Pancreas (tissue), 10 donors: ENCODE measurements at regions not wholly inside any gene's neighbourhood (a gene's known extent, or its start where the extent isn't known, plus 50 kb on each side); places are given as distances from the start of the nearest gene placed in this dataset.

Experiments used
- ATAC-seq, 4 donors: fragments of 200-7000 bp; cut with Tn5 transposase; one replicate each; pipeline versions ENCODE4 v1.8.0 to v1.9.1; 2020; ENCODE audit warnings: mild to moderate bottlenecking in 4 of 4, moderate library complexity in 4 of 4
- DNase-seq, 6 donors: peaks; one replicate each; pipeline ENCODE4 v3.0.0-alpha.2; 2020
- FAIRE-seq: peaks from 2 replicates; lab custom pipeline; 2012; peaks lifted over from hg19 to GRCh38; lab: Jason Lieb, UNC
- H3K27ac ChIP-seq, 4 donors: fragments of 200-600 bp; sonication (generic); 1 replicate in 3 of 4; 2 replicates in 1 of 4; pipeline versions ENCODE4 v1.5.0 to v1.8.0; 2020
- H3K27me3 ChIP-seq, 4 donors: fragments of 200-600 bp; one replicate each; pipeline ENCODE4 v1.8.0; 2021
- H3K36me3 ChIP-seq, 3 donors: fragments of 200-600 bp; sonication (generic) in 1 of 3; one replicate each; pipeline versions ENCODE4 v1.5.0 to v1.8.0; 2020 to 2021
- H3K4me1 ChIP-seq, 3 donors: fragments of 200-600 bp; one replicate each; pipeline ENCODE4 v1.8.0; 2021
- H3K4me3 ChIP-seq, 4 donors: fragments of 200-600 bp; sonication (generic) in 2 of 4; one replicate each; pipeline versions ENCODE4 v1.5.0 to v1.8.0; 2020 to 2021
- H3K9me3 ChIP-seq, 4 donors: fragments of 200-600 bp; one replicate each; pipeline ENCODE4 v1.8.0; 2021
- WGBS, 2 donors: extraction: QIAGEN DNeasy Blood & Tissue Kit; methylation state at CpG; one replicate each; pipeline ENCODE4 v1.1.7; 2013; 5-methylcytosine and 5-hydroxymethylcytosine counted together
- intact Hi-C, 3 donors: fragments of 100-400 bp; cut with DNase I; formaldehyde crosslinking; loops; one replicate each; pipeline versions ENCODE4 v1.11.1 to v1.14.2; 2022
- TF ChIP-seq, protein P1 (sequence below), 4 donors: fragments of 200-600 bp; sonication (generic) in 3 of 4; IDR thresholded peaks; one replicate each; pipeline versions ENCODE4 v1.5.0 to v1.8.0; 2021; ENCODE audit warnings: antibody characterized with exemption in 4 of 4
- donor health status: healthy with polysubstance abuse.
- donor health status: DM: no; HTN: no; CAD: no; lungs with moderate emphysema.
- donor health status: DM: no; HTN: no; CAD: no.
- donor health status: control.
- donor health status: control.
- donor health status: Bipolar disorder and iron deficiency.
- donor health status: DM: yes; HTN: yes; CAD: no.
- donor health status: DM: no; HTN: no; CAD: no.
- donor health status: DM: no; HTN: no; CAD: no.
- donor health status: DM: yes; HTN: yes; CAD: no.

DNA sequence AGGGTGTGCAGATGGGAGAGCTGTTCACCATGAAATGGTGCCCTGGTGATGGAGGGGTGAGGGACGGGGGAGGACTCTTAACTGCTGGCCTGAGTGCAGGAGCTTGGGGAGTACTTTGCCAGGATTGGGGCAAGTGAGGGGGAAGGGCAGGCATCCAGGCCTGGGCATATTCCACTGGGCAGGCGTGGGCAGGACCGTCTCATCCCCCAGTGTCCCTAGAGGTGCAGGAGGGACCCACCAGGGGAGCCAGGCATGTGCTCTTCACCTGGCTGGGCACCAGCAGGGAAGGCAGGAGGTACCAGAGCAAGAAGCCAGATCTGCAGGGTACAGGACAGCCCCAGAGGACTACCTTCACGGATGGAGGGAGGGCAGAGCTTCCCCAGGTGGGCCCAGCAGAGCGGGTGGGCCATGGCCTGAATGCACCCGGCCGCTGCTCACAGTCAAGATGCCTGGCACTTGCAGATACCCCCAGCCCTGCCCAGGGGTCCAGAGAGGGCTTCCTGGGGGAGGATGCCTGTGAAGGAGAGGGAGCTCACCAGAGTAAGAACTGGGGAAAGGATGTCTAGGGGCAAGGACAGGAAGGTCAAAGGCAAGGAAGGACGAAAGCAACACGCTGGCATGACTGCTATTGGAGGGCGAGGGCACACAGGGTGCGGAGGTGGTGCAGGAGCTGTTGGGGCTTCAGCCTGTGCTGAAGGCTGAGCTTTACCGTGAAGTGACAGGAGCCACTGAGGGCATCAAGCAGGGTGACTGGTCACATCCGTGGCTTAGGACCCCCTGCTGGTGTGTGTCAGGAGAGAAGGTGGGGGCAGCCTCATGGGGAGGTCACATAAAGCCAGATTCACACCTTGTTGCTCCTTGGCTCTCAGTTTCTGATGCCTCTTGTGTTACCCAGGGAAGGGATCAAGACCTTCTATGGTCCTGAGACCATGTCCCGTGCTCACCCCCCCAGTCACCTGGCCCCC is 68.2 kb upstream of the NKX1-1 start:
- H3K9me3 ChIP-seq, result no peaks in the 10 kb centered on the region
- no peak overlapping the region for H3K4me3 ChIP-seq
- no peaks in the 10 kb centered on the region for H3K36me3 ChIP-seq
- H3K4me1 ChIP-seq, result no peaks in the 10 kb centered on the region
- FAIRE-seq (no peak), ATAC-seq (no peak), DNase-seq (peak in 2 of 6 donors; percentile 37 to 39)
- TF ChIP-seq, protein P1, sequence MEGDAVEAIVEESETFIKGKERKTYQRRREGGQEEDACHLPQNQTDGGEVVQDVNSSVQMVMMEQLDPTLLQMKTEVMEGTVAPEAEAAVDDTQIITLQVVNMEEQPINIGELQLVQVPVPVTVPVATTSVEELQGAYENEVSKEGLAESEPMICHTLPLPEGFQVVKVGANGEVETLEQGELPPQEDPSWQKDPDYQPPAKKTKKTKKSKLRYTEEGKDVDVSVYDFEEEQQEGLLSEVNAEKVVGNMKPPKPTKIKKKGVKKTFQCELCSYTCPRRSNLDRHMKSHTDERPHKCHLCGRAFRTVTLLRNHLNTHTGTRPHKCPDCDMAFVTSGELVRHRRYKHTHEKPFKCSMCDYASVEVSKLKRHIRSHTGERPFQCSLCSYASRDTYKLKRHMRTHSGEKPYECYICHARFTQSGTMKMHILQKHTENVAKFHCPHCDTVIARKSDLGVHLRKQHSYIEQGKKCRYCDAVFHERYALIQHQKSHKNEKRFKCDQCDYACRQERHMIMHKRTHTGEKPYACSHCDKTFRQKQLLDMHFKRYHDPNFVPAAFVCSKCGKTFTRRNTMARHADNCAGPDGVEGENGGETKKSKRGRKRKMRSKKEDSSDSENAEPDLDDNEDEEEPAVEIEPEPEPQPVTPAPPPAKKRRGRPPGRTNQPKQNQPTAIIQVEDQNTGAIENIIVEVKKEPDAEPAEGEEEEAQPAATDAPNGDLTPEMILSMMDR (IDR thresholded peaks at IDR 0.05), result no peak
- 48 to 67% methylated on average over 14 of the region's 14 CpGs for WGBS, 2 donors
- peaks cover 0 to 6% (median 0%) of the 10 kb centered on the region in 4 donors for H3K27me3 ChIP-seq
- H3K27ac ChIP-seq, result no peak overlapping the region
- intact Hi-C loops, result no loop called here

DNA sequence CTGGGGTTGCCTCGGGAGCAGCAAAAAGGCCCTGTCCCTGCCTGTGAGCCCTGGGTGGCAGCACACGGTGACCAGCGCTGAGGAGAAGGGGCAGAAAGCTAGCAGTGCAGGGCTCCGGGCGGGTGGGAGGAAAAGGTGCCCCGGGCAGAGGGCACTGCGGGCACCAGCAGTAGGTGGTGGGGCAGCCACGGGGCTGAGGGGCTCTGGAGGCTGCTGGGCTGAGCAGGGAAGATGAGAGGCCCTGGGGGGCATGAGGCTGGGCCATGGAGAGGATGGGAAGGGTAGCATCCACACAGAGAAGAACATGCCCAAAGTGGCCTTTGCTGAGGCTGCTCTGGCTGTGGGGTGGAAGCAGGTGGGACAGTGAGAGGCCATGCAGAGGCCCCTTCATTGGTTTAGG is 67.5 kb upstream of the NKX1-1 start:
- Histone ChIP-seq H3K4me1 (no peaks in the 10 kb centered on the region), H3K36me3 (no peaks in the 10 kb centered on the region), H3K9me3 (no peaks in the 10 kb centered on the region), H3K27me3 (peaks cover 0 to 6% (median 0%) of the 10 kb centered on the region in 4 donors), H3K4me3 (no peak overlapping the region), H3K27ac (no peak overlapping the region)
- DNase-seq, result peak in 2 of 6 donors; percentile 36 to 42
- no peak for FAIRE-seq
- TF ChIP-seq, protein P1 (IDR thresholded peaks at IDR 0.05), result no peak
- no peak for ATAC-seq
- intact Hi-C loops, result no loop called here
- WGBS, 2 donors, result 66 to 75% methylated on average over 8 of the region's 8 CpGs

DNA sequence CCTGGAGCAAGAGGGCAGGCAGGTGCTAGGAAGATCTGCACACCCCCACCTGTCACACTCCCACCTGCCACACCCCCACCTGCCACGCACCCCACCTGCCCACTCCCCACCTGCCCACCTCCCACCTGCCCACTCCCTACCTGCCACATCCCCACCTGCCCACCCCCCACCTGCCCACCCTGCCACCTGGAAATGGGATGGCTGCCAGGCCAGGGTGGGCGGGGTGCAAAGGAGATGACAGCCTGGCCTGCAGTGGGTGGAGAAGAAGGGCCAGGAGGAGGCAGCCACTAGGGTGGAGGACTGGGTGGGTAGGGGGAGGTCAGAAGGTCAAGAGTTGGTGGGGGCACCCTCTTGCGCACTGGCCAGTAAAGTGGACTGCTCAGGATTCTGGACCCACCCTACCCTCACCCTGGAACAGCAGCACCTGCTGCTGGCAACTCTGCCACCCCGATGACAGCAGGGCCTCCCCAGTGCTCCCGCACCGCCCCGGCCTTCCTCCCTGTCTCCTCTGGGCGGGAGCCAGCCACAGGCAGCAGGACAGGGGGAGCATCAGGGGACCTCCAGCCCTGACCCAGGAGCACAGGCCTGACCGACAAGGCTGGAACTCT is 66.8 kb upstream of the NKX1-1 start:
- Histone ChIP-seq H3K27me3 (peaks cover 0 to 6% (median 0%) of the 10 kb centered on the region in 4 donors), H3K27ac (no peak overlapping the region), H3K36me3 (no peaks in the 10 kb centered on the region), H3K4me1 (no peaks in the 10 kb centered on the region), H3K9me3 (no peaks in the 10 kb centered on the region), H3K4me3 (no peak overlapping the region)
- WGBS, 2 donors, result 64 to 71% methylated on average over 8 to 9 of the region's 9 CpGs
- FAIRE-seq (no peak), DNase-seq (peak in 1 of 6 donors; percentile 53), ATAC-seq (no peak)
- TF ChIP-seq, protein P1 (IDR thresholded peaks at IDR 0.05), result no peak
- intact Hi-C loops, result no loop called here

DNA sequence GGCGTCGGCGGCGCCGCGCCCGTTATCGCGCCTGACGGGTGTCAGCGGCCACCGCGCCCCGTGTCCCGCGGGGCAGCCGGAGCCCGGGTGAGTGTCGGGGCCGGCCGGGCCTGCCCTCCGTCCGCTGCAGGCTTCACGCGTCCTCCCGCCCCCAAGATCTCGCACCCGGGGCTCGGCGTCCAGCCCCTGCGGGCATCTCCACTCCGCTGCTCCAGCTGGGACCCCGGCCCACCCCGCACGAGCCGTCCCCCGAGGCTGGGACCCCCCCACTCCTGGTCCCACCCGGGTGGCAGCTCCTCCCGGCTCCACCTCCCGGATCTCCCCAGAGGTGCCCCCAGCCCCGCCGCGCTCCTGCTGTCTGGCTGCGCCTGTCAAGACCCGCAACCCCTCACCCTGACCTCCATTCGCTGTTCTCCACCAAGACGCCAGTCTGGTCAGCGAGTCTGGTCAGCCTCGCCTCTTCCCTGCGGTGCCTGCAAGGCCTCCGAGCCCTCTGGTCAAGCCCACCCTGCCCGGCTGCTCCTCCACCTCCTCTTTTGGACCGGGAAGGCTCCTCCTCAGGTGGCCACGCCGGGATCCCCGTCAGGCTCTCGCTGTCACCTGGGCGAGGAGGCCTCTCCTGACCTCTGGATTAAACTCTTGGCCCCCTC is 66.0 kb upstream of the NKX1-1 start:
- no peak overlapping the region for H3K4me3 ChIP-seq
- DNase-seq (peak in 2 of 6 donors; percentile 53 to 75), ATAC-seq (no peak), FAIRE-seq (no peak)
- no peaks in the 10 kb centered on the region for H3K9me3 ChIP-seq
- no peaks in the 10 kb centered on the region for H3K4me1 ChIP-seq
- no peaks in the 10 kb centered on the region for H3K36me3 ChIP-seq
- H3K27me3 ChIP-seq, result peaks cover 0 to 6% (median 0%) of the 10 kb centered on the region in 4 donors
- intact Hi-C loops, result no loop called here
- TF ChIP-seq, protein P1 (IDR thresholded peaks at IDR 0.05), result no peak
- H3K27ac ChIP-seq, result no peak overlapping the region
- 7 to 9% methylated on average over 51 to 58 of the region's 58 CpGs for WGBS, 2 donors
